DMS 273 (cell line): ENCODE measurements at regions not wholly inside any gene's neighbourhood (a gene's known extent, or its start where the extent isn't known, plus 50 kb on each side); places are given as distances from the start of the nearest gene placed in this dataset.
A peak's percentile ranks its signal among the peaks of the same experiment; 100 is the strongest.
"Not testable (repeated sequence)": the region's sequence is repeated elsewhere in the genome, so short reads cannot be mapped to it uniquely, and the experiment has no call there.

Experiments used
- DNase-seq: peaks from one replicate; lab custom pipeline; 2025; ENCODE audit not compliant: unreplicated experiment; lab: John Stamatoyannopoulos, UW

DNA sequence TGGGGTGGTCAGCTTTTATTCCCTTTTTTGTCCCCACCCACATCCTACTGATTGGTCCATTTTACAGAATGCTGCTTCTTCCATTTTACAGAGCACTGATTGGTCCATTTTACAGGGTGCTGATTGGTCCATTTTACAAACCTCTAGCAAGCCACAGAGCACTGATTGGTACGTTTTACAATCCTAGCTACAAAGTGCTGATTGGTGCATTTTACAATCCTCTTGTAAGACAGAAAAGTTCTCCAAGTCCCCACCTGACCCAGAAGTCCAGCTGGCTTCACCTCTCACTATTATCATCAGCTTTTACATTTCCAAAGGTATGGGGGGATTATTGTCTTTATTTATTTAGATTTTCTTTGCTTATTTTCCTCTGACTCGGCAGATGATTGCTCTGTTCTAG, 390.4 kb upstream of the STXBP6 start:
- DNase-seq = not testable (repeated sequence)

DNA sequence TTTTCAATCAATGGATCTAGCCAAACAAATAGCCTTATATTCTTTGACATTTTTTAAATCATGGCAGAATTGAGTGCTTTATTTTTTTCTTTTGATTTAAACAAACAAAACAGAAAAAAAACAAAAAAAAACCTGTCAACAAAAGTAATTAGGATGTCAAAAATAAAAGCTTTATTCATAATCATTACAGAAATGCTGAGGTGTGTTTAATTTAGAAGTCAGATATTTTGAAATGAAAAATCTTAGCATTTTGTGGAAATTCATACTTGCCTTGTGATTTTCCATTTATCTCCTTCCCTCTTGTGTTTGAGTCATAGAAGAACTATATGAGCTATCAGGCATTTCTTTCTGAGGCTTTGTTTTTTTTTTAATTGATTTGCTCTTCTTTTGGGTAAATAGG, 387.0 kb upstream of the STXBP6 start:
- DNase-seq = no peak

DNA sequence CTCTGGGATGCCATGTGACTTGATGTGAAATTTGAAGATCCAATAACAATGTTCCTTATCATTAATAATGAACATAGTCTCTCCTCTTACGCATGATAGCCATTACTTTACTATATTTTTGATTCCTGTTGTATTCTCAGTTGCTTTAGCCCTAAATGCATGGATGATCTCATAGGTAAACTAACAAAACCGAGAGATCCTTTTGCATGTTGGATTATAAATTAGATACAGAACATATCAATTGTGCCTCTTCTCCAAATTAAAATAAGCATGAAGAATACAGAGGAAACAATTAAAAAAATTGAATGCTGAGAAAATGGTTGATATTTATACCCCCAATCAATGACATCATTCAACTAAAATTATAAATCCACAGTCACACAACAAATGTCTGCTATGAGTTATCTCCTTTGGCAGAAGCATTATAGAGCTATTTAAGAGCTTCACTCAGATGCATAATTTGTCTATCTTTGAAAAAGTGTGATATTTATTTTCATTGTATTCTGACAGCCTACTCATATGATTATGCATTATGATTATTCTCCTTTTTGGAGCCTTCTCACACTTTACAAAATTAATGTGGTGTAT, 386.4 kb upstream of the STXBP6 start:
- no peak for DNase-seq

DNA sequence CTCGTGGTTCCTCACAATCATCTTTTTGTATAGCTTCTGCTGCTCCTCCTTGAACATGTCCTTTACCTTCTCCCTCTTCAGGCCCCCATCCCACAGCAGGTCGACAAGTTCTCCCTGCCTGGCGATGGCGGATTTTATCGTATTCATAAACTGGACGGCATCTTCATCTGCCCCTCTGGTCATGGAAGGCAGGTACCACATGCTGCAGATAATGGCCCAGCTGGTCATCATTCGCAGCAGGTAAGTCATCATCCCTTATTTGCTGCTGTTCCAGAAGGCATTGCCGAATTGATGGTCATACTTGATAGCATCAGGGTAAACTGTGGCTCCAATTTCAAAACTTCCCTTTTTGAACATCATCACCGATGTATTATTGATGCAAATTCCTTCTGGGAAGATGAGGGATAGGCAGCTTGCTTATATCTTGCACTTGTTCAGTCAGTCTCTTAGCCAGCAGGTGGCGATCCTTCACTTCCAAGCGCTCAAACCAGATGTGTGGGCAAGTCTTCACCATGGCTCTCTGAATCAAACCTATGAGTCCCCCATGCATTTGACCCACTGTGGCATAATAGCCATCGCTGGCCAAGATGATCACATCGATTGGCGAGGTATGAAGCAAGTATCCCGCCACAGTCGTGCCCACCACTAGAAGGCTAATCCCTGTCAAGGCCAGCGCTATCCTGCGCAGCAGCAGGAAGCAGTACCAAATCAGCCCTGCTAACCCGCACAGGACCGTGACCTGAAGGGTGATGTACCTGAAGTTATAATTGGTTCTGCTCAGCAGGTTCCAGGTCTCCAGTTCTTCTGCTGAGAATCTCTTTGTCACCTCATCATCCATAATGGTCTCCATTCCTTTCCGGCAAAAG, 381.5 kb upstream of the STXBP6 start:
- DNase-seq = peak; percentile 38

DNA sequence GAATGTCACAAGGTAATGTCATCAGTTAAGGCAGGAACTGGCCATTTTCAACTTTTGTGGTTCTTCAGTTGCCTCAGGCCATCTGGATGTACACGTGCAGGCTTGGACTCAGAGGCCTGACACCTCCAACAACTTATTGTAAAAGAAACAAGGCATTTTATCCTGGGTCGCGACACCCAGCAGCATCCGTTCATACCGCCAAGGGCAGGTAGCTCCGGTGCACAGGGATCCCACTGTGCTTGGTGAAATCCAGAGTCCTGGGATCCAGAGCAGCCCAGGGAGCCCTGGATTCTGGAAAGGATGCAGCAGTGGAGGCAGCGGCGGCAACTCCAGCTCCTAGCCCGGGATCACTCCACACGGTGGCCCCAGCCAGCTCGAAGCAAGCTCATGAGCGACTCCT, 380.9 kb upstream of the STXBP6 start:
- DNase-seq = no peak

DNA sequence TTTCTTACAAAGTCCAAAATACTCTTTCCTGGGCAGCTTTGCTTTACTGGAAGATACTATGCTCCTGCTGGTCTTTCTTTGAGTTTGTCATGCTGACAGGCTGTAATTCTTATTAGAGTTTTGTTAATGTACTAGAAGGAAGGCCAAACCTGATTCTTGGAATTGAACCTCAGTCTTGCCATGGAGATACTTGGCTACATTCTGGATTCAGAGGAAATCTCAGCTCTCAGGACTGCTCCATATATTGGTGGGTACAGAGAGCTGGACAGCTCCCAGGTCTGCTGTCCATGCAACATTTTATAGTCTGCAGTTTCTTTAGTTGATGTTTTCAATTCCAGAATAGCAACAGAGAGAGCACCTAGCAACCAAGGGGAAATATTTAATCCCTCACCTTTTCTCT, 363.1 kb upstream of the STXBP6 start:
- DNase-seq = no peak

DNA sequence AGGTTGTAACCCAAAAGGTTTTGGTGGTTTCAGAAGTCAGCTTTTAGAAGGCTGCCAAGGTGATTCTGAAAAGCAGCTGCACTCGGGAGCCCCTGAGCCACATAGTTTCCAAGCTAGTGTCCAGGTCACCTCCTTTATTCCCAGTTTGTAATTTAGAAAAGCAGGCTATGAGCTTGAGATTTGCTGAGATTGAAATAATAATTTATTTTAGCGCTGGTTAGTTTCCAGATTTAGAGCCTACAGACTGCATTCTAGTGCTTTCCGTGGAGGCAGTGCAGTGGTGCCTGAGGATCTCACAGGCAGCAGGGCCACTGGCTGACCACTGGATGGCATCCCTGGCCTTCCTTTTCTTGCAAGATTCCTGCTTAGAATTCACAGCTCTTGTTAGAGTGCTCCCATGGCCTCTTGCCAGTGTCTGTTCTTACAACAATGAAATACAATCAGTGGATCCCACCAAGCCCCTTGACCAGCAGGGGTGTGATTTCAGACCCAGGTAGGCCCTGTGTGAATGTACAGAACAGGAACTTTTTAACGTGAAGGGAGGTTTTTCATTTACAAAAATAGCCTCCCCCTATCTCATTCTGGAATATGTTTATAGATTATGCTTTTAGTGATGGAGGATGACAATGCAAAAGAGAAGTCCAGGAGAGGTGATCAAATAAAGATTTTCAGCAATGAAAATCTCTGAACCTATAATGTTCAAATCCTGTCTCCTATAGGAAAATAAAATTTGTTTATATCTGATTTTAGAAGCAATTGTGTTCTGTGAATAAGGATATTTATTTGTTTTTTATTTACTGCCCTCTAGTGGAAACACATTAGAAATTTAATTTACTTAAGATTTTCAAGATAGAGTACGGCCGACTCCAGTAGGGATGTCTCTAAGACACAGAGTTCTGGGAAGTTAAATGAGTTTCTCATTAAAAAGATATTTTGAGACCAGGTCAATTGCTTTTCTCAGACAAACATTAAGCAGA, 362.1 kb upstream of the STXBP6 start:
- DNase-seq = peak; percentile 5

DNA sequence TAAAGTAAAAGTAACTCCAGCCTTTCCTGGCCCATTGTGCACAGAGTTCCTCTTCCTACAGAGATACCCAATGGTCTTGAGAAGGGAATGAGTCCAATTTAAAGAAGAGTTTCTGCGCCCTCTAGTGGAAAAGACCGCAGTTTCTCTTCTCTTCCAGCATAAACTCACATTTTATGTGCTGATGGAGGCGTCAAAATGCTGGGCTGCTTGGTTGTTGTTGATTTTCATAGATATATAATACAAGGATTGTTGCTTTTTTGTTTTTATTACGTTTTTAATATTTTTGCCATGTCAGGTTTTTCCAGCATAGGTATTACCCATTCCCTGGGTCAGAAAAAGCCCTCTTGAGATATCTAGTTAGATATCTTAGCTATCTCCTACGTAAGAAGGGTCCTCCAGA, 356.9 kb upstream of the STXBP6 start:
- peak; percentile 74 for DNase-seq

DNA sequence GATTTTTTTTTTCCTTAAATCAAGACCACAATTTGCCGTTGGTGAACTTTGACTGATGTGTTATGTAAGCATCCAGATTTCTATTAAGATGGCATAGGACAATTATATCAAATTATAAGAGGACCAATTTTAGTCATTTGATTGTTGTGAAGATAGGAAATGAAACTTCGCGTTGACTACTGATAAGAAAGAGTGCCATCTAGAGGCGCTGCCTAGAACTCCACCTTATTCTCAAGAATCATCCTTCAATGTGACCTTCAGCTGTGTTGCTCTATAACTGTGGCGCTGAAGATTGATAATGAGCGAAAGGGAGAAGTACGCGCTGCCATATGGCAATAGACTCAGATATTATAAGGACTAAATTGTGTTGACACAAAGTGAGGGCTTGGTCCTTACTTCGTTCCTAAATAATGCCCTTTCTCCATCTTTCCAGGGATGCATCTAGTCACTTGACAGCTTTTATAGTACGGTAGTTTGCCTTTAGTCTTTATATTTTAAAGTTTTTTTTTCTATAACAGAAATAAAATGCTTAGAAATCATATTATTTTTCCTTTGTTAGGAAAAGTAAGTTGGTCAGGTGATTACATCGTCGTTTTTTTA, 350.8 kb upstream of the STXBP6 start:
- DNase-seq = peak; percentile 71

DNA sequence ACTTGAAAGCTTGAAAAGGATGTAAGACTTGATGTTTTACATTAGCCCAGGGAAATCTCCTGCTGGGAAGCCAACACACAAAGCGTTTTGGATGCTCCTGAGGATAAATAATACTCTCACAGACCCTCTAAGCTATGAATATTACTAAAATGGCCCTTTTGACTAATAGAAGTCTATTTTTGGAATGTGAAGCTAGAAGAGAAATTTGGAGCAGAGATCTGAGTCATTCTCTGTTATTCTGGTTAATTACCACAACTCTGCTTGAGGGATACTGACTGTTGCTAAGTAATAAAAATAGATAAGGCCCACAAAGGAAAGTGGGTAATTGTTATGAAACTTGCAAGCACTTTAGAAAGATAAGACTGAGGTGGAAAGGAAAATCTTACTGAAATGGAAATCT, 346.2 kb upstream of the STXBP6 start:
- no peak for DNase-seq

DNA sequence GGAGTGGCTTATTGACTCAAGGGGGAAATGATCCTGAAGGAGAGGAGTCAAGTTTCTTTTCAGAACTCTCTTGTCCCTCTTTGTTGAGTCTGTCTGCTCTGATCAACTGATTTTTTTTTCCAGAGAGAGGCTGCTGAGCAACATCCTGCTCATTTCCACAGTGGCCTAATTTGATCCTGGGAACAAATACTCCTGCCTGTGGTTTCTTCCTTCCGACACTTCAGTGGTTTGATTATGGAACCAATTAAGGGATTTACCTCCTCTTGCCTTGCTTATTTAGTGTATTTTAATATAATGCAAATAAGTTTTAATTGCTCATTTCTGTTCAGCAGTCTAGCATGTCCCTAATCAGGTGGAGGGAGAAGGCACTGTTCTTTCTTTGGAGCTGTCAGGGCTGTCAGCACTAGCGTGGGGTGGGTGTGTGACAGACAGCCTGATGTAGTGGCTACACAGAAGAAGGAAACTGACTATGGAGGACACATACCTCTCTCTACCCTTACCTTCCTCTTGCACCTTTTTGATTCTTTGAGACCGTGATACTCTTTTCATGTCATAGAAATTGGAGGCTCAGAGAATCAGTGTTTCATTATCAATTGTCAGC, 344.9 kb upstream of the STXBP6 start:
- no peak for DNase-seq

DNA sequence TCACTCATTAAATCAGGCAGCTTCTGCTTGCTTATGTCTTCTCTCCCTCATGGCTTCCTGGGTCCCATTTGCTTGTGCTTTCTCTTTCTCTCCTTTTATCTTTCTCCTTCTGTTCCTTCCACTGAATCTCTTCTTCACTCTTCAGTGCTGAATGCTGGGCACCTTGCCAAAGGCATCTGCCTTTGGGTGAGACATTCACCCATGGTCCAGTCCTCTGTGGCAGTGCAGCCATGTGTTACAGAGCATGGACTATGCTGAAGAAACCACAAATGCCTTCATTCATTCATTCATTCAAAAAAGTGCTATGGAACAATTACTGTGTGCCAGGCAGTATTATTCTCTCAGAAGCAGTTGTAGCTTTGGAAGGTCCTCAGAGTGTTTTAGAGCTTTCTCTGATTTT, 344.4 kb upstream of the STXBP6 start:
- DNase-seq = no peak

DNA sequence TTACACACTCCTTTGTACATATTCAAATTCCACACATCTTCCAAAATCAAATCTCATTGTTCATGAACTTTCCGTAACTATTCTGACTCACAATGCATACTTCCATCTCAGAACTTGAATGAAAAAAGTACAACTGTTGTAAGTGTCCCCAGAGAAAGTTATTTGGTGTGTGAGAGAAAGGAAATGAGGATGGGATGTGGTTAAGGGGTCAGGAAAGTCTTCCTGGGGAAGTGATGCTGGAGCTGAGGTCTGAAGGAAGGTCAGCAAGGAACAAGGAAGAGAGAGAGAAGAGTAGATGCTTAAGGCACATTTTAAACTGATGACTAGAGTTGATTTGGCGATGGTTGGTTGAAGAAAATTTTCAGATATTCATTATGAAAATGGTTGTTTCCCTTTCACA, 340.0 kb upstream of the STXBP6 start:
- no peak for DNase-seq

DNA sequence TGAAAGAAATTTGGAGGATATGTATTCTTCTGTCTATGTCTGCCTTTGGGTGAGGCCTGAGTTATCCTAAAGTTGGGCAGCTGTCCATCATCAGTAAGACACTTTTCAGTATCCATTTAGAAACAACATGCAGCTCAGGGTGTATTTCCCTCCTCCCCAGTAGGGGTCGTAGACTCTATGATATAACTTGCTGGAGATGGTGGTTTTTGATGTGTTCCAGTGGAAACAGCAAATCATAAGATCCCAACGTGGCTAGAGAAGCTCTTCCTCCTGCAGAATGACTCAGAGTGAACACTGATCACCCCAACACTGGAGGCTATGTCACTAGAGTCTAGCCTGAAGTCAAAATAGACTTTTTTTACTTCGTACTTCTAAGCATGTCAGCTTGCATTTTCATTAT, 331.6 kb upstream of the STXBP6 start:
- DNase-seq = peak; percentile 42

DNA sequence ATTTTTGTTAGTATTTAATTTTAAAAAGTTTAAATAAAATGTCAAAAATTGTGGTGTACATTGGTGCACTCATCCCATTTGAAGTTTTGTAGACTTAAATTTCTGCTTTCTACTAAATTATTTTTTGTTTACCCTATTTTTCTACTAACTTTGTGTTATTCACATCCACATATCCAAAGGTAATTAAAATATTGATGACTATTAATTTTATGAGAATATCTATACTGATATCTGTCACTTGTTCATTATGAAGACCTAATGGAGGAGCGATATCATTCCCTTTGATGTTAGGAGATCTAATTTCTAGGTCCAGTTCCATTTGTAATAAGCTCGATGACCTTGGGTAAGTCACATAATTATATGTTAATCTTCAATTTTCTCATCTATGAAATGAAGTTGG, 325.7 kb upstream of the STXBP6 start:
- DNase-seq = no peak

DNA sequence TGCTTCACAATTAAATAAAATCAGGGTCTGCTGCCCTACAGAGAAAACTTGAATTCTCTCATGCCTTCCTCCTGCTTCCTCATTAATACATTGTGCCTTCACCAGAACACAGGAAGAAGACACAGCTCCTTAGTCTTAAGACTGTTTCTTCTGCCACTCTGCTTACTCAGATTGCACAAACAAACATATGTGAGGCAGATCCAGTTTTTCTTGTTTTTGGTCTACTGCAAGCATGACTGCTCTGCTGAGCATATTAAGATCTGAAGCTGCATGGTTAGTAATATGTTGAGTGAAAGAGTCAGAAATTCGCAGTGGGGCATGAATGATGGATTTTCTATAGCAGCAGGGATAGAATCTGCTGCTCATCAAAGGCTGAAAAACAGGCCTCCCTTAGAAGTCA, 321.1 kb upstream of the STXBP6 start:
- DNase-seq = no peak

DNA sequence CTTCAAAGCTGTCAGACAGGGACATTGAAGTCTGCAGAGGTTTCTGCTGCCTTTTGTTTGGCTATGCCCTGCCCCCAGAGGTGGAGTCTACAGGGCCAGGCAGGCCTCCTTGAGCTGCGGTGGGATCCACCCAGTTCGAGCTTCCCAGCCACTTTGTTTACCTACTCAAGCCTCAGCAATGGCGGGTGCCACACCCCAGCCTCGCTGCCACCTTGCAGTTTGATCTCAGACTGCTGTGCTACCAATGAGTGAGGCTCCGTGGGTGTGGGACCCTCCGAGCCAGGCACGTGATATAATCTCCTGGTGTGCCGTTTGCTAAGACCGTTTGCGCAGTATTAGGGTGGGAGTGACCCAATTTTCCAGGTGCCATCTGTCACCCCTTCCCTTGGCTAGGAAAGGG, 320.1 kb upstream of the STXBP6 start:
- not testable (repeated sequence) for DNase-seq

DNA sequence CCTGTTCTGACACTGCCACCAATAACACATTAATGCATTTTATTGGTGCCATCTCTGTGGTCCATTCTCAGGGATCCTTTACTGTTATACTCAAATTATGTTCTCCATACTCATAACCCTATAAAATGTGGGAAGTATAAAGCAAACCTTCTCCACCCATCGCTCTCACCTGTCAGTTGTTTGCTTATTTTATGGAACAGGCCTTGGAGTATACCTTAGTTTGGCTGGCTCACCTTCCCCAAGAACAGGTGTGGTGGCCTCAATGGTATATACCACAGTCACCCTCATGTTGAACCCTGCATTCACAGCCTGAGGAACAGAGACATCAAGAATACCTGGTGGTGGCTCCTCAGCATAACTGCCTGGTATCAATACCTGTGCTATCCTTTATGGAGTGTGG, 308.4 kb upstream of the STXBP6 start:
- DNase-seq = no peak

DNA sequence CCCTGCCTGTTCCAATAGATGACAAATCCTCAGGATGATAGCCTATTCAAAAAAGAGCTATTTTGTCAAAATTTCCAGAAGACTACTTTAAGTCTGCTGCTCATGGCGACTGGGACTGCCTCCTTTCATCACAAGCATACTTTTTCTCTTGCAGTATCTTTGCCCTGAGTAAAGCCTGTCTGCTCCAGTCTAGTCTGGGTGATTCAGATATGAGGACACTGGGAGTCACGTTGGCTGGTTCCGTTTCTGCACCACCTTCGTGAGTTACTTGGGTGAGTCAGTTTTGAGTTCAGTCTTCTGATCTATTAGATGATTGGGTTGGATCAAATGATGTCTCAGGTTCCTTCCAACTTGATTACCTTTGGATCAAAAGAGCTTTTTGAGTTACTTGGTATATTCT, 301.3 kb upstream of the STXBP6 start:
- DNase-seq = no peak

DNA sequence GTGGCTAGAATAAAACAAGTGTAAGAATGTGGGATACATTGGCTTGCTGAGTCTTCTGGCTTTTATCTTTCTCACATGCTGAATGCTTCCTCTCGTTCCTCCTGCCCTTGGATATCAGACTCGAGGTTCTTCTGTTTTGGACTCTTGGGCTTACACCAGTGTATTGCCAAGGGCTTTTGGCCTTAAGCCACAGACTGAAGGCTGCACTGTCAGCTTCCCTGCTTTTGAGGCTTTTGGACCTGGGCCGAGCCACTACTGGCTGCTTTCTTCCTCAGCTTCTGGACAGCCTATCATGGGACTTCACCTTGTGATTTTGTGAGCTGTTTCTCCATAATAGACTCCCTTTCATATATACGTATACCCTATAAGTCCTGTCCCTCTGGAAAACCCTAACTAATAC, 300.9 kb upstream of the STXBP6 start:
- DNase-seq = no peak

DNA sequence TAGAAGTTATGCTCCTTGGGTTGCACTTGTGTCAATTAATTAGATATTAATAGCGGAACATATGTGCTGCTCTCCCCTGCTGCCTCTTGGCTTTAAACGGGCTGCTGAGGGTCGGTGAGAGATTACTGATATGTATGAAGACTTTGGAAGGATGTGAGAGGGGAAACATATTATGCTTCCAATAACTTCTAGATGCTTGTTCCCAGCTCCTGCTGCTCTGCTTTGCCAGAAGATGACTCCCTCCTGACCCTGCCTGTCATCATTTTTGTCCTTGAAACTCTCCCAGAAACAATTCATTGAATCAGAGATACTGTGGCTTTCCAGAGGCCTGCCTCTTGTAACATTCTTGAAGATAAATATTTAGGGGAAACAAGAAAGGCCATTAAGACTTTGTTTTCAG, 300.1 kb upstream of the STXBP6 start:
- DNase-seq = no peak
